ENCODE measurements at regions not wholly inside any gene's neighbourhood (a gene's known extent, or its start where the extent isn't known, plus 50 kb on each side); places are given as distances from the start of the nearest gene placed in this dataset.

GRCh38 chr1:29546496-29546895 is 310.2 kb downstream of the PTPRU start:
- Histone ChIP-seq H3K36me3 (ENCODE audit: insufficient read depth) (no peaks in the 10 kb centered on the region), H3K79me2 (ENCODE audit: insufficient read depth, low read depth) (no peaks in the 10 kb centered on the region), H3K27me3 (ENCODE audit: insufficient read depth, low read depth) (no peaks in the 10 kb centered on the region), H3K4me2 (no peak overlapping the region), H3K4me1 (ENCODE audit: low read depth, poor library complexity, severe bottlenecking) (no peaks in the 10 kb centered on the region), H2AFZ (ENCODE audit: low read depth) (no peak overlapping the region), H3K27ac (no peak overlapping the region), H3K4me3 (IDR thresholded peaks at IDR 0.05; ENCODE audit: insufficient read depth, low read depth, low read length) (no peak overlapping the region), H4K20me1 (ENCODE audit: insufficient read depth) (no peaks in the 10 kb centered on the region), H3K9ac (no peak overlapping the region)
- no peak for TF ChIP-seq CTCF (conservative IDR thresholded peaks at IDR 0.05; ENCODE audit: low read depth, low read length)

- H3K4me2 ChIP-seq = no peak overlapping the region
- TF ChIP-seq CTCF (conservative IDR thresholded peaks at IDR 0.05; ENCODE audit: low read depth, low read length) = no peak
- H3K9ac ChIP-seq = no peak overlapping the region
Observed at GRCh38 chr1:29544406-29544805, 308.1 kb downstream of the PTPRU start.

DNA sequence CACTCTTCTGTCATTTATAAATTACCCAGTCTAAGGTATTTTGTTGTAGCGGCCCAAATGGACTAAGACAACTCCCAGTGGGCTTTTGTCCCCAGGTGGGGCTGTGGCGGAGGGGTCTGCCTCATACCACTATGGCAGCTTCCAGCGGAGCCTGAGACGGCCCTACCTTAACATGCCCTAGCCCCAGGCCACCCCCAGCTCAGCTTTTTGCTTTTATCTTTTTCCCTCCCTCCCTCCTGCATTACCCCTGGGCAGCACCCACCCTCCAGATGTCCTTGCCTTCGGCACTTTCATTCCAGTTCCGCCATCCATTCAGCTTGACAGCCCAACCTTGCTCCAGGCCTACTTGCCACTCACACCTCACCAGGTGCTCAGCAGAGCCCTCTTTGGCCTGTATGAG is 307.3 kb downstream of the PTPRU start:
- Histone ChIP-seq H3K79me2 (ENCODE audit: insufficient read depth, low read depth) (no peaks in the 10 kb centered on the region), H3K4me3 (IDR thresholded peaks at IDR 0.05; ENCODE audit: insufficient read depth, low read depth, low read length) (no peak overlapping the region), H3K4me2 (no peak overlapping the region), H3K9ac (no peak overlapping the region), H4K20me1 (ENCODE audit: insufficient read depth) (no peaks in the 10 kb centered on the region), H3K36me3 (ENCODE audit: insufficient read depth) (no peaks in the 10 kb centered on the region), H3K27me3 (ENCODE audit: insufficient read depth, low read depth) (peaks cover 3% of the 10 kb centered on the region; the same call in 1 of the 2 replicates), H3K4me1 (ENCODE audit: low read depth, poor library complexity, severe bottlenecking) (no peaks in the 10 kb centered on the region), H2AFZ (ENCODE audit: low read depth) (no peak overlapping the region), H3K27ac (no peak overlapping the region)
- no peak for TF ChIP-seq CTCF (conservative IDR thresholded peaks at IDR 0.05; ENCODE audit: low read depth, low read length)

More at GRCh38 chr1:29544406-29544805, 308.1 kb downstream of the PTPRU start:
- H3K36me3 ChIP-seq (ENCODE audit: insufficient read depth) = no peaks in the 10 kb centered on the region
- no peak overlapping the region for H2AFZ ChIP-seq (ENCODE audit: low read depth)
- H3K27ac ChIP-seq = no peak overlapping the region
- H3K79me2 ChIP-seq (ENCODE audit: insufficient read depth, low read depth) = no peaks in the 10 kb centered on the region
- H4K20me1 ChIP-seq (ENCODE audit: insufficient read depth) = no peaks in the 10 kb centered on the region
- H3K27me3 ChIP-seq (ENCODE audit: insufficient read depth, low read depth) = no peaks in the 10 kb centered on the region; the same call in 1 of the 2 replicates
- H3K4me3 ChIP-seq (IDR thresholded peaks at IDR 0.05; ENCODE audit: insufficient read depth, low read depth, low read length) = no peak overlapping the region
- H3K4me1 ChIP-seq (ENCODE audit: low read depth, poor library complexity, severe bottlenecking) = no peaks in the 10 kb centered on the region

- Histone ChIP-seq H3K27me3 (ENCODE audit: insufficient read depth, low read depth) (peaks cover 6% of the 10 kb centered on the region; the same call in 1 of the 2 replicates), H3K4me2 (no peak overlapping the region), H3K36me3 (ENCODE audit: insufficient read depth) (no peaks in the 10 kb centered on the region), H3K4me3 (IDR thresholded peaks at IDR 0.05; ENCODE audit: insufficient read depth, low read depth, low read length) (no peak overlapping the region), H2AFZ (ENCODE audit: low read depth) (no peak overlapping the region), H3K9ac (no peak overlapping the region), H4K20me1 (ENCODE audit: insufficient read depth) (no peaks in the 10 kb centered on the region), H3K79me2 (ENCODE audit: insufficient read depth, low read depth) (no peaks in the 10 kb centered on the region), H3K4me1 (ENCODE audit: low read depth, poor library complexity, severe bottlenecking) (no peaks in the 10 kb centered on the region), H3K27ac (no peak overlapping the region)
- no peak for TF ChIP-seq CTCF (conservative IDR thresholded peaks at IDR 0.05; ENCODE audit: low read depth, low read length)
Observed at GRCh38 chr1:29542548-29542947, 306.2 kb downstream of the PTPRU start.

Data from KMS-11 (cell line).